Tibial nerve (tissue), 4 donors: ENCODE measurements at regions not wholly inside any gene's neighbourhood (a gene's known extent, or its start where the extent isn't known, plus 50 kb on each side); places are given as distances from the start of the nearest gene placed in this dataset.
"Not testable (repeated sequence)": the region's sequence is repeated elsewhere in the genome, so short reads cannot be mapped to it uniquely, and the experiment has no call there.

Experiments used
- DNase-seq, 2 donors: peaks; one replicate each; pipeline ENCODE4 v3.0.0-alpha.2; 2019; ENCODE audit warnings: low spot score in 2 of 2
- H3K27ac ChIP-seq, 4 donors: fragments of 200-600 bp; sonication (generic) in 3 of 4; one replicate each; pipeline ENCODE4 v1.5.1; 2017 to 2019; ENCODE audit warnings: mild to moderate bottlenecking in 1 of 4
- H3K27me3 ChIP-seq, 2 donors: fragments of 200-600 bp; sonication (generic) in 1 of 2; one replicate each; pipeline versions ENCODE4 v1.5.1 to v1.6.0; 2017 to 2019
- H3K36me3 ChIP-seq, 3 donors: fragments of 200-600 bp; sonication (generic); one replicate each; pipeline ENCODE4 v1.5.1; 2018 to 2019
- H3K4me1 ChIP-seq, 4 donors: fragments of 200-600 bp; sonication (generic) in 3 of 4; one replicate each; pipeline ENCODE4 v1.5.1; 2017 to 2019
- H3K4me3 ChIP-seq, 4 donors: fragments of 200-600 bp; sonication (generic) in 3 of 4; one replicate each; pipeline ENCODE4 v1.5.1; 2017 to 2019; ENCODE audit warnings: mild to moderate bottlenecking in 1 of 4, moderate library complexity in 1 of 4
- H3K9me3 ChIP-seq, 4 donors: fragments of 200-600 bp; sonication (generic) in 3 of 4; one replicate each; pipeline ENCODE4 v1.5.1; 2017 to 2019
- CTCF ChIP-seq, 5 experiments: fragments of 200-600 bp in 3 of 5; fragments of 450-650 bp in 2 of 5; sonication (generic) in 3 of 5; IDR thresholded peaks; one replicate each; pipeline ENCODE4 v1.5.1; 2016 to 2019; ENCODE audit warnings: antibody characterized with exemption in 5 of 5, mild to moderate bottlenecking in 3 of 5, moderate library complexity in 2 of 5
- EP300 ChIP-seq, 2 donors: sonication (generic); formaldehyde crosslinking; IDR thresholded peaks; one replicate each; pipeline ENCODE4 v1.6.1; 2017; ENCODE audit warnings: antibody characterized with exemption in 2 of 2, mild to moderate bottlenecking in 1 of 2
- POLR2A ChIP-seq, 2 donors: fragments of 450-650 bp; IDR thresholded peaks; one replicate each; pipeline ENCODE4 v1.6.1; 2017; ENCODE audit warnings: antibody characterized with exemption in 2 of 2, mild to moderate bottlenecking in 2 of 2, moderate library complexity in 2 of 2
- WGBS, 2 donors: methylation state at CpG; one replicate each; pipeline ENCODE4 v1.1.5; 2018; 5-methylcytosine and 5-hydroxymethylcytosine counted together

- 93 to 97% methylated on average over 5 of the region's 5 CpGs for WGBS, 2 donors
- no peaks in the 10 kb centered on the region for H3K4me1 ChIP-seq
- TF ChIP-seq POLR2A (IDR thresholded peaks at IDR 0.05) (no peak), EP300 (IDR thresholded peaks at IDR 0.05) (no peak), CTCF (IDR thresholded peaks at IDR 0.05) (no peak)
- H3K9me3 ChIP-seq: peaks cover 0 to 11% (median 0%) of the 10 kb centered on the region in 4 donors
- no peaks in the 10 kb centered on the region for H3K27me3 ChIP-seq
- H3K36me3 ChIP-seq: no peaks in the 10 kb centered on the region
- no peak overlapping the region for H3K4me3 ChIP-seq
- H3K27ac ChIP-seq: no peak overlapping the region
- DNase-seq: no peak
Observed at GRCh38 chr5:138676002-138676401, 77.2 kb upstream of the CTNNA1 start.

- WGBS, 2 donors: 75 to 79% methylated on average over 8 of the region's 8 CpGs
- no peak for DNase-seq
- Histone ChIP-seq H3K27me3 (no peaks in the 10 kb centered on the region), H3K4me3 (no peak overlapping the region), H3K36me3 (no peaks in the 10 kb centered on the region), H3K9me3 (no peaks in the 10 kb centered on the region), H3K4me1 (peaks cover 0 to 2% (median 0%) of the 10 kb centered on the region in 4 donors), H3K27ac (no peak overlapping the region)
- TF ChIP-seq EP300 (IDR thresholded peaks at IDR 0.05) (no peak), CTCF (IDR thresholded peaks at IDR 0.05) (no peak), POLR2A (IDR thresholded peaks at IDR 0.05) (no peak)
Observed at GRCh38 chr5:138668451-138669380, 84.5 kb upstream of the CTNNA1 start.

- H3K4me3 ChIP-seq, H3K36me3 ChIP-seq, H3K27me3 ChIP-seq, H3K9me3 ChIP-seq, DNase-seq, H3K4me1 ChIP-seq, H3K27ac ChIP-seq: not testable (repeated sequence)
- 84 to 94% methylated on average over 2 of the region's 2 CpGs for WGBS, 2 donors
Observed at GRCh38 chr5:138667782-138668331, 85.4 kb upstream of the CTNNA1 start.

- no peak overlapping the region for H3K27ac ChIP-seq
- no peaks in the 10 kb centered on the region for H3K27me3 ChIP-seq
- H3K4me1 ChIP-seq: peaks cover 0 to 17% (median 0%) of the 10 kb centered on the region in 4 donors
- no peak for DNase-seq
- H3K4me3 ChIP-seq: no peak overlapping the region
- WGBS, 2 donors: 70 to 74% methylated on average over 8 of the region's 8 CpGs
- no peak for TF ChIP-seq CTCF (IDR thresholded peaks at IDR 0.05)
- TF ChIP-seq POLR2A (IDR thresholded peaks at IDR 0.05): no peak
- TF ChIP-seq EP300 (IDR thresholded peaks at IDR 0.05): no peak
- no peaks in the 10 kb centered on the region for H3K9me3 ChIP-seq
- no peaks in the 10 kb centered on the region for H3K36me3 ChIP-seq
Observed at GRCh38 chr5:138666226-138666742, 86.9 kb upstream of the CTNNA1 start.

- Histone ChIP-seq H3K4me3 (no peak overlapping the region), H3K9me3 (no peaks in the 10 kb centered on the region), H3K36me3 (no peaks in the 10 kb centered on the region), H3K27me3 (no peaks in the 10 kb centered on the region), H3K27ac (no peak overlapping the region), H3K4me1 (peaks cover 0 to 17% (median 0%) of the 10 kb centered on the region in 4 donors)
- WGBS, 2 donors: 86 to 95% methylated on average over 5 of the region's 5 CpGs
- TF ChIP-seq POLR2A (IDR thresholded peaks at IDR 0.05): no peak
- TF ChIP-seq CTCF (IDR thresholded peaks at IDR 0.05): no peak
- no peak for TF ChIP-seq EP300 (IDR thresholded peaks at IDR 0.05)
- DNase-seq: no peak
Observed at GRCh38 chr5:138665261-138665660, 88.0 kb upstream of the CTNNA1 start.
